Chondrocyte (in vitro differentiated cells): ENCODE measurements at regions not wholly inside any gene's neighbourhood (a gene's known extent, or its start where the extent isn't known, plus 50 kb on each side); places are given as distances from the start of the nearest gene placed in this dataset.

Source experiments
- DNase-seq: peaks from one replicate; pipeline ENCODE4 v3.0.0; 2021; ENCODE audit warnings: mixed read lengths, low spot score
- H3K27ac Mint-ChIP-seq: one replicate; pipeline ENCODE4 v1.8.0; 2021; ENCODE audit warnings: mild to moderate bottlenecking, moderate library complexity, mixed read lengths; ENCODE audit not compliant: unreplicated experiment
- H3K27me3 Mint-ChIP-seq: 2 replicates; pipeline ENCODE4 v1.8.0; 2021; ENCODE audit warnings: low read depth, mixed read lengths
- H3K36me3 Mint-ChIP-seq: 2 replicates; pipeline ENCODE4 v1.8.0; 2021; ENCODE audit warnings: low read depth, mixed read lengths
- H3K4me1 Mint-ChIP-seq: 2 replicates; pipeline ENCODE4 v1.8.0; 2021; ENCODE audit warnings: low read depth, mild to moderate bottlenecking, mixed read lengths
- H3K4me3 Mint-ChIP-seq: one replicate; pipeline ENCODE4 v1.8.0; 2021; ENCODE audit warnings: mild to moderate bottlenecking, moderate library complexity, mixed read lengths; ENCODE audit not compliant: unreplicated experiment
- H3K9me3 Mint-ChIP-seq: 2 replicates; pipeline ENCODE4 v1.8.0; 2021; ENCODE audit warnings: low read depth, mixed read lengths
- CTCF ChIP-seq: fragments of 200-600 bp; sonication (generic); IDR thresholded peaks from 2 replicates; pipeline ENCODE4 v1.5.0; 2021; ENCODE audit warnings: antibody characterized with exemption, mild to moderate bottlenecking, moderate library complexity

- H3K9me3 Mint-ChIP-seq: no peaks in the 10 kb centered on the region
- DNase-seq: no peak
These were observed 194.7 kb upstream of the TLL1 start for GRCh38 chr4:165678236-165678935.

GRCh38 chr4:165678936-165679325, 194.1 kb upstream of the TLL1 start:
- Mint-ChIP-seq H3K27me3 (peaks cover 3% of the 10 kb centered on the region), H3K36me3 (no peaks in the 10 kb centered on the region), H3K27ac (no peak overlapping the region), H3K4me1 (peaks cover 7% of the 10 kb centered on the region), H3K9me3 (no peaks in the 10 kb centered on the region), H3K4me3 (no peak overlapping the region)
- no peak for TF ChIP-seq CTCF
- DNase-seq: no peak

More at GRCh38 chr4:165678236-165678935, 194.7 kb upstream of the TLL1 start:
- no peaks in the 10 kb centered on the region for H3K36me3 Mint-ChIP-seq
- H3K4me1 Mint-ChIP-seq: peaks cover 4% of the 10 kb centered on the region
- no peak overlapping the region for H3K4me3 Mint-ChIP-seq
- TF ChIP-seq CTCF: no peak
- peaks cover 3% of the 10 kb centered on the region for H3K27me3 Mint-ChIP-seq
- no peak overlapping the region for H3K27ac Mint-ChIP-seq

GRCh38 chr4:165680821-165681220, 192.2 kb upstream of the TLL1 start:
- Mint-ChIP-seq H3K36me3 (no peaks in the 10 kb centered on the region), H3K9me3 (no peaks in the 10 kb centered on the region), H3K4me1 (peaks cover 17% of the 10 kb centered on the region), H3K27ac (no peak overlapping the region), H3K4me3 (no peak overlapping the region), H3K27me3 (peaks cover 3% of the 10 kb centered on the region)
- TF ChIP-seq CTCF: no peak
- no peak for DNase-seq

GRCh38 chr4:165682611-165683010, 190.4 kb upstream of the TLL1 start:
- no peak for TF ChIP-seq CTCF
- DNase-seq: no peak
- peaks cover 3% of the 10 kb centered on the region for H3K27me3 Mint-ChIP-seq
- H3K4me3 Mint-ChIP-seq: no peak overlapping the region
- no peaks in the 10 kb centered on the region for H3K36me3 Mint-ChIP-seq
- peaks cover 17% of the 10 kb centered on the region for H3K4me1 Mint-ChIP-seq
- no peak overlapping the region for H3K27ac Mint-ChIP-seq
- no peaks in the 10 kb centered on the region for H3K9me3 Mint-ChIP-seq

GRCh38 chr4:165684177-165684805, 188.7 kb upstream of the TLL1 start:
- H3K27me3 Mint-ChIP-seq: no peaks in the 10 kb centered on the region
- H3K27ac Mint-ChIP-seq: no peak overlapping the region
- H3K4me1 Mint-ChIP-seq: peaks cover 22% of the 10 kb centered on the region
- no peaks in the 10 kb centered on the region for H3K9me3 Mint-ChIP-seq
- DNase-seq: no peak
- H3K4me3 Mint-ChIP-seq: no peak overlapping the region
- no peak for TF ChIP-seq CTCF
- H3K36me3 Mint-ChIP-seq: no peaks in the 10 kb centered on the region
